GM12874 (cell line): ENCODE measurements at regions not wholly inside any gene's neighbourhood (a gene's known extent, or its start where the extent isn't known, plus 50 kb on each side); places are given as distances from the start of the nearest gene placed in this dataset.

Source experiments
- CTCF ChIP-seq: IDR thresholded peaks from 2 replicates; pipeline ENCODE4 v1.5.1; 2011; ENCODE audit warnings: low read depth, mild to moderate bottlenecking, control low read depth, low read length, moderate library complexity; ENCODE audit not compliant: insufficient read depth

GRCh38 chr7:33792041-33792440, 113.3 kb upstream of the BMPER start:
- TF ChIP-seq CTCF: no peak

GRCh38 chr7:33792547-33793105, 112.7 kb upstream of the BMPER start:
- TF ChIP-seq CTCF: no peak

- TF ChIP-seq CTCF: no peak
Measured at GRCh38 chr7:33793616-33794015, 111.7 kb upstream of the BMPER start.

- no peak for TF ChIP-seq CTCF
Measured at GRCh38 chr7:33794419-33794818, 110.9 kb upstream of the BMPER start.

- no peak for TF ChIP-seq CTCF
Measured at GRCh38 chr7:33794959-33795358, 110.4 kb upstream of the BMPER start.

GRCh38 chr7:33796538-33796937, 108.8 kb upstream of the BMPER start:
- TF ChIP-seq CTCF: no peak

GRCh38 chr7:33798686-33799325, 106.5 kb upstream of the BMPER start:
- TF ChIP-seq CTCF: no peak
